ENCODE measurements at regions not wholly inside any gene's neighbourhood (a gene's known extent, or its start where the extent isn't known, plus 50 kb on each side); places are given as distances from the start of the nearest gene placed in this dataset.

GRCh38 chr1:98422816-98423215, 238.7 kb upstream of the SNX7 start:
- H3K27me3 Mint-ChIP-seq: no peaks in the 10 kb centered on the region
- intact Hi-C loops (cut with micrococcal nuclease): no loop called here
- ATAC-seq: no peak
- H3K4me3 Mint-ChIP-seq: no peak overlapping the region
- DNase-seq: no peak
- TF ChIP-seq, protein P1, sequence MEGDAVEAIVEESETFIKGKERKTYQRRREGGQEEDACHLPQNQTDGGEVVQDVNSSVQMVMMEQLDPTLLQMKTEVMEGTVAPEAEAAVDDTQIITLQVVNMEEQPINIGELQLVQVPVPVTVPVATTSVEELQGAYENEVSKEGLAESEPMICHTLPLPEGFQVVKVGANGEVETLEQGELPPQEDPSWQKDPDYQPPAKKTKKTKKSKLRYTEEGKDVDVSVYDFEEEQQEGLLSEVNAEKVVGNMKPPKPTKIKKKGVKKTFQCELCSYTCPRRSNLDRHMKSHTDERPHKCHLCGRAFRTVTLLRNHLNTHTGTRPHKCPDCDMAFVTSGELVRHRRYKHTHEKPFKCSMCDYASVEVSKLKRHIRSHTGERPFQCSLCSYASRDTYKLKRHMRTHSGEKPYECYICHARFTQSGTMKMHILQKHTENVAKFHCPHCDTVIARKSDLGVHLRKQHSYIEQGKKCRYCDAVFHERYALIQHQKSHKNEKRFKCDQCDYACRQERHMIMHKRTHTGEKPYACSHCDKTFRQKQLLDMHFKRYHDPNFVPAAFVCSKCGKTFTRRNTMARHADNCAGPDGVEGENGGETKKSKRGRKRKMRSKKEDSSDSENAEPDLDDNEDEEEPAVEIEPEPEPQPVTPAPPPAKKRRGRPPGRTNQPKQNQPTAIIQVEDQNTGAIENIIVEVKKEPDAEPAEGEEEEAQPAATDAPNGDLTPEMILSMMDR (IDR thresholded peaks at IDR 0.05): no peak
- ChIA-PET CTCF (no interaction called here), POLR2A (no interaction called here)
- H3K9me3 Mint-ChIP-seq: peaks cover 2% of the 10 kb centered on the region
- no peaks in the 10 kb centered on the region for H3K4me1 Mint-ChIP-seq (ENCODE audit: low read depth)
- no peaks in the 10 kb centered on the region for H3K36me3 Mint-ChIP-seq (ENCODE audit: low read depth)
- no peak overlapping the region for H3K27ac Mint-ChIP-seq

- ATAC-seq: no peak
- TF ChIP-seq, protein P1 (IDR thresholded peaks at IDR 0.05): no peak
- no peak for DNase-seq
- intact Hi-C loops (cut with micrococcal nuclease): no loop called here
- H3K9me3 Mint-ChIP-seq: peaks cover 2% of the 10 kb centered on the region
- no peaks in the 10 kb centered on the region for H3K36me3 Mint-ChIP-seq (ENCODE audit: low read depth)
- no peaks in the 10 kb centered on the region for H3K4me1 Mint-ChIP-seq (ENCODE audit: low read depth)
- CTCF ChIA-PET: no interaction called here
- H3K4me3 Mint-ChIP-seq: no peak overlapping the region
- POLR2A ChIA-PET: no interaction called here
- no peak overlapping the region for H3K27ac Mint-ChIP-seq
- H3K27me3 Mint-ChIP-seq: no peaks in the 10 kb centered on the region
Observed at GRCh38 chr1:98421085-98421435, 240.5 kb upstream of the SNX7 start.

DNA sequence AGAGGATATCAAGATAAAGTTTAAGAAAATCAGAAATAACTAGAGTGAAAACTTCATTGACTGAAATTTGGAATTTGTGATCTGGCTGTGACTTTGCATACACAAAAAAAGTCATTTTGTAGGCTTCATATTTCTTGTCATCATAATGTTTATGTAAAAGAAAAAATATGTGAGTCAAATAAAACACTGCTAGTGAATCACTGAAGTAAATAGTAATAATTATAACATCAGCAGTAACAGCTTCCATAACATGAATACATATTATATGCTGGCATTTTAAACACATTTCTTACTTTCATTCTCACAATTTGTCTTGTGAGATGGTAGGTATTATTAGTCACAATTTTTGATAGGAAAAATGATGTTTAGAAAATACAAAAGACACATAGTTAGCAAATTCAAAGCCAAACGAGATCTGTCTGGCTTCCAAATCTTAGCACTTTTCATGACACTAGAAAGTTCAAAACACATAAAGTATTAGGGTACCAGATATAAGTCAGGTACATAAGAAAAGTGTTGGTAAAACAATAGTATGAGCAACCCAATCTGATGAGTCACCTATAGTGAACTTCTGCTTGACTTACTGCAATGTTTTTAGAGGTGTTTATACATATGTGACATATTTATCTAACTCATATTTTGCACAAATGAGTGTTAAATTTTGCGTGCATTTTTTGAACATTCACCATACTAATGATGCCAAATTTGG, 241.0 kb upstream of the SNX7 start:
- Mint-ChIP-seq H3K4me1 (ENCODE audit: low read depth) (no peaks in the 10 kb centered on the region), H3K4me3 (no peak overlapping the region), H3K27ac (no peak overlapping the region), H3K36me3 (ENCODE audit: low read depth) (no peaks in the 10 kb centered on the region), H3K9me3 (peaks cover 2% of the 10 kb centered on the region), H3K27me3 (no peaks in the 10 kb centered on the region)
- TF ChIP-seq, protein P1 (IDR thresholded peaks at IDR 0.05): no peak
- no peak for ATAC-seq
- no peak for DNase-seq
- ChIA-PET CTCF (no interaction called here), POLR2A (no interaction called here)
- intact Hi-C loops (cut with micrococcal nuclease): no loop called here

DNA sequence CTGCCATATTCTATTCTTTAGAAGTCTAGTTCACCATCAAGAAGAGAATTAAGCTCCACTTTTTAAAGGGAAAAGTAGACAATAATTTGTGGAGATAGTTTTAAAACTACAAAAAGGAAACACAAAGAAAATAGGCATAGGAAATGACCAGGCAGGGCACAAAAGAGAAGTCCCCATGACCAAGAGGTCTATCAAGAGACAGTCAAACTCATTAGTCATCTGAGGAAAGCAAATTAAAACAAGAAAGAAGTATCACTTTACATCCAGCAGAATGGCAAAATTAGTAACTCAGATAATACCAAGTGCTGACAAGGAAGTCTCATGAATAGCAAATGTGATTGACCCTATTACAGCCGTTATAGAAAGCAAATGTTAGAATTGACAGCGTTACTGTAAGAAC, 243.7 kb upstream of the SNX7 start:
- TF ChIP-seq, protein P1 (IDR thresholded peaks at IDR 0.05): no peak
- ChIA-PET POLR2A (no interaction called here), CTCF (no interaction called here)
- no peak overlapping the region for H3K27ac Mint-ChIP-seq
- H3K9me3 Mint-ChIP-seq: no peaks in the 10 kb centered on the region
- no peaks in the 10 kb centered on the region for H3K4me1 Mint-ChIP-seq (ENCODE audit: low read depth)
- intact Hi-C loops (cut with micrococcal nuclease): no loop called here
- ATAC-seq: no peak
- no peak overlapping the region for H3K4me3 Mint-ChIP-seq
- no peak for DNase-seq
- H3K36me3 Mint-ChIP-seq (ENCODE audit: low read depth): no peaks in the 10 kb centered on the region
- H3K27me3 Mint-ChIP-seq: no peaks in the 10 kb centered on the region

- TF ChIP-seq, protein P1 (IDR thresholded peaks at IDR 0.05): no peak
- Mint-ChIP-seq H3K36me3 (ENCODE audit: low read depth) (no peaks in the 10 kb centered on the region), H3K27me3 (no peaks in the 10 kb centered on the region), H3K4me3 (no peak overlapping the region), H3K4me1 (ENCODE audit: low read depth) (peaks cover 4% of the 10 kb centered on the region), H3K9me3 (no peaks in the 10 kb centered on the region), H3K27ac (no peak overlapping the region)
- POLR2A ChIA-PET: no interaction called here
- intact Hi-C loops (cut with micrococcal nuclease): no loop called here
- ATAC-seq (no peak), DNase-seq (no peak)
- CTCF ChIA-PET: no interaction called here
Observed at GRCh38 chr1:98410082-98410481, 251.4 kb upstream of the SNX7 start.

Measured in activated CD8-positive, alpha-beta T cell treated with anti-CD3 and anti-CD28 coated beads for 36 hours (primary cell).